ENCODE measurements at regions not wholly inside any gene's neighbourhood (a gene's known extent, or its start where the extent isn't known, plus 50 kb on each side); places are given as distances from the start of the nearest gene placed in this dataset.

DNA sequence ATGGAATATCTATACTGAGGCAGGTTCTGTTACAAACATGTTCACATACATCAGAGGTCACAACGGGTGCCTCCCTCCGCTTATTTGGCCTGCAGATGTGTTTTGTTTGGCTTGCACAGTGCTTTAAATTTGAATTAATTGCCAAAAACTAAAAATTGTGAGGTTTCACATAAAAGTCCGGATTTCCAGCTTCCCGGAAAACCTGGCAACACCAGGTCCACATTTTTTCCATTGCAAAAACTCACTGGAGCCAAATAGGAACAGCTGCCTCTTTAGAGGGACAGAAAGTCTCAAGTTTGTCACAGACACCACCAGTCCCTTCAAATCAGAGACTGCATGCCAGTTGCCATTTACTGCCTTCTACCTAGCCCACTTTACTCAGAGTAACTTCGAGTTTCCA lies 205.9 kb upstream of the MDFIC2 start:
- H3K27me3 ChIP-seq (ENCODE audit: control insufficient read depth, insufficient read depth, low read length), result no peaks in the 10 kb centered on the region
- TF ChIP-seq, protein P1, sequence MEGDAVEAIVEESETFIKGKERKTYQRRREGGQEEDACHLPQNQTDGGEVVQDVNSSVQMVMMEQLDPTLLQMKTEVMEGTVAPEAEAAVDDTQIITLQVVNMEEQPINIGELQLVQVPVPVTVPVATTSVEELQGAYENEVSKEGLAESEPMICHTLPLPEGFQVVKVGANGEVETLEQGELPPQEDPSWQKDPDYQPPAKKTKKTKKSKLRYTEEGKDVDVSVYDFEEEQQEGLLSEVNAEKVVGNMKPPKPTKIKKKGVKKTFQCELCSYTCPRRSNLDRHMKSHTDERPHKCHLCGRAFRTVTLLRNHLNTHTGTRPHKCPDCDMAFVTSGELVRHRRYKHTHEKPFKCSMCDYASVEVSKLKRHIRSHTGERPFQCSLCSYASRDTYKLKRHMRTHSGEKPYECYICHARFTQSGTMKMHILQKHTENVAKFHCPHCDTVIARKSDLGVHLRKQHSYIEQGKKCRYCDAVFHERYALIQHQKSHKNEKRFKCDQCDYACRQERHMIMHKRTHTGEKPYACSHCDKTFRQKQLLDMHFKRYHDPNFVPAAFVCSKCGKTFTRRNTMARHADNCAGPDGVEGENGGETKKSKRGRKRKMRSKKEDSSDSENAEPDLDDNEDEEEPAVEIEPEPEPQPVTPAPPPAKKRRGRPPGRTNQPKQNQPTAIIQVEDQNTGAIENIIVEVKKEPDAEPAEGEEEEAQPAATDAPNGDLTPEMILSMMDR (IDR thresholded peaks at IDR 0.05; ENCODE audit: insufficient read depth, low read length, poor library complexity, severe bottlenecking), result no peak
- DNase-seq (ENCODE audit: low read depth), result no peak
- no peaks in the 10 kb centered on the region for H3K36me3 ChIP-seq (ENCODE audit: control insufficient read depth, insufficient read depth, low read length)
- H3K4me3 ChIP-seq (ENCODE audit: low read depth, low read length), result no peak overlapping the region

DNA sequence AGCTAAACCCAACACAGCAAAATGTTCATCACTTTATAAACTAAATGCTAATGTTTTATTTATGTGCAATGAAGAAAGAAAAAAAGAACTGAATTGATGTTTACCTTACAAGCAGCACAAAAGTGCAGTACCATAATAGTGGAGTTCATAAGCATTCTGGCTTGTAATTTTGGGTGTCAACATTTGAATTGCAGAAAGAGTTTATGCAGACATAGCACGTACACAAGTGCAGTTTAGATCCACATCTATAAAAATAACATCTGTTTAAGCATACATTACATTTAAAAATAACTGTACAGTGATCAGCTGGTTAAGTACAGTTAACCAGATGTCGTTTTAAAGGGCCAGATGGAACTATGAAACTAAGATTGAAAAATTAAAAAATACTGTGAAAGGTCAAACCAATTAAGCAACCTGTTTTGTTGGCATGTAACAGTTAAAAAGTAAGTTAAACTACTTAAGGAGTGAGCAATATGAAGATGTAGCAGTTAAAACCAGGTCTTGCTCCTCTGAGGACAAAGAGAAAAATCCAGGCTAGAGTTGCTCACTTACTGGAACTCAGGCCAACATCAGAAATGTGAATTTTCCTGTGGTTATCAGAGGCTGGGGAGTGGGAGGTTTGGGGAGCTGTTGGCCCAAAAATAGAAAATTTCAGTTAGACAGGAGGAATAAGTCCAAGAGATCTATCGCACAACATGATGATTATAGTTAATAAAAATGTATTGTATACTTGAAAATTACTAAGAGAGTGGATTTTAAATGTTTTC lies 204.9 kb upstream of the MDFIC2 start:
- no peaks in the 10 kb centered on the region for H3K36me3 ChIP-seq (ENCODE audit: control insufficient read depth, insufficient read depth, low read length)
- no peak for DNase-seq (ENCODE audit: low read depth)

DNA sequence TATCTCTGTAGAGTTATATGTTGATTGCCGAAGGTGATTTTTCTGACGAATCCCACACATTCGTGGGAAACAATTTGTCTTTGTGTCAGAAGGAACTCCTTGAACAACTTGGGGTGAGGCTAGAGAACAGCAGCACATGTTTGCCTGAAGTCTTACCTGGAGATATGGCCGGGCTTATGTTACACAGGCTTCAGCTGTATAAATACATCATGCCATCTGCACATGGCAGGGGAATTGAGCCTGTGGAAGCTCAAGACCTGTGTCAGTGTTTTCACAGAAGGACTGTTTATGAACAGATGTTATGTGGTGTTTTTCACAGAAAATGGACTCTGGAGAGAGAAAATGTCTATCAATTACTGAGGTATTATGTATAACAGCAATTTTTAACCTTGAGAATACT lies 203.6 kb upstream of the MDFIC2 start:
- Histone ChIP-seq H3K36me3 (ENCODE audit: control insufficient read depth, insufficient read depth, low read length) (no peaks in the 10 kb centered on the region), H3K27me3 (ENCODE audit: control insufficient read depth, insufficient read depth, low read length) (no peaks in the 10 kb centered on the region), H3K4me3 (ENCODE audit: low read depth, low read length) (no peak overlapping the region)
- DNase-seq (ENCODE audit: low read depth), result no peak
- TF ChIP-seq, protein P1 (IDR thresholded peaks at IDR 0.05; ENCODE audit: insufficient read depth, low read length, poor library complexity, severe bottlenecking), result no peak

More for the DNA sequence above, 204.9 kb upstream of the MDFIC2 start:
- TF ChIP-seq, protein P1 (IDR thresholded peaks at IDR 0.05; ENCODE audit: insufficient read depth, low read length, poor library complexity, severe bottlenecking), result no peak
- Histone ChIP-seq H3K4me3 (ENCODE audit: low read depth, low read length) (no peak overlapping the region), H3K27me3 (ENCODE audit: control insufficient read depth, insufficient read depth, low read length) (no peaks in the 10 kb centered on the region)

- TF ChIP-seq, protein P1 (IDR thresholded peaks at IDR 0.05; ENCODE audit: insufficient read depth, low read length, poor library complexity, severe bottlenecking), result no peak
- no peak for DNase-seq (ENCODE audit: low read depth)
- Histone ChIP-seq H3K4me3 (ENCODE audit: low read depth, low read length) (no peak overlapping the region), H3K27me3 (ENCODE audit: control insufficient read depth, insufficient read depth, low read length) (no peaks in the 10 kb centered on the region), H3K36me3 (ENCODE audit: control insufficient read depth, insufficient read depth, low read length) (no peaks in the 10 kb centered on the region)
Observed at GRCh38 chr3:70507486-70507885, 195.0 kb upstream of the MDFIC2 start.

DNA sequence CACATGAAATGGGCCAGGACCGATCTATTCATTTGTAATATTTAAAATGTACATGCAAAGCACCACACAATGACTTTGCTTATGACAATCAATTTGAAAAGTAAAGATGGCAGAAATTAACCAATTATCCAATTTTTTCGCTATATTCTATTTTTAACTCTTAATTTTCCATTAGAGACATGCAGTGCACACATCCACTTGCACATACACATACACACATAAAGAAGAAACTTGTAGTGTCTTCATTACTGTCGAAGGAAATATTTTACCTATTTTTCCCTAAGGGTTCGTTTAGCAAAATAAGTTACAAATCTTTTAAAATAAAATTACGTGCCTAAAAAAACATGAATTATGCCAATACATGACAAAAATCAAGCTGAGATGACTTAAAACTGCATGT lies 194.3 kb upstream of the MDFIC2 start:
- Histone ChIP-seq H3K27me3 (ENCODE audit: control insufficient read depth, insufficient read depth, low read length) (no peaks in the 10 kb centered on the region), H3K4me3 (ENCODE audit: low read depth, low read length) (no peak overlapping the region), H3K36me3 (ENCODE audit: control insufficient read depth, insufficient read depth, low read length) (no peaks in the 10 kb centered on the region)
- TF ChIP-seq, protein P1 (IDR thresholded peaks at IDR 0.05; ENCODE audit: insufficient read depth, low read length, poor library complexity, severe bottlenecking), result no peak
- no peak for DNase-seq (ENCODE audit: low read depth)

- no peak for DNase-seq (ENCODE audit: low read depth)
- TF ChIP-seq, protein P1 (IDR thresholded peaks at IDR 0.05; ENCODE audit: insufficient read depth, low read length, poor library complexity, severe bottlenecking), result no peak
- H3K4me3 ChIP-seq (ENCODE audit: low read depth, low read length), result no peak overlapping the region
- no peaks in the 10 kb centered on the region for H3K36me3 ChIP-seq (ENCODE audit: control insufficient read depth, insufficient read depth, low read length)
- H3K27me3 ChIP-seq (ENCODE audit: control insufficient read depth, insufficient read depth, low read length), result no peaks in the 10 kb centered on the region
Observed at GRCh38 chr3:70501561-70501960, 189.1 kb upstream of the MDFIC2 start.
